ENCODE measurements at regions not wholly inside any gene's neighbourhood (a gene's known extent, or its start where the extent isn't known, plus 50 kb on each side); places are given as distances from the start of the nearest gene placed in this dataset.

DNA sequence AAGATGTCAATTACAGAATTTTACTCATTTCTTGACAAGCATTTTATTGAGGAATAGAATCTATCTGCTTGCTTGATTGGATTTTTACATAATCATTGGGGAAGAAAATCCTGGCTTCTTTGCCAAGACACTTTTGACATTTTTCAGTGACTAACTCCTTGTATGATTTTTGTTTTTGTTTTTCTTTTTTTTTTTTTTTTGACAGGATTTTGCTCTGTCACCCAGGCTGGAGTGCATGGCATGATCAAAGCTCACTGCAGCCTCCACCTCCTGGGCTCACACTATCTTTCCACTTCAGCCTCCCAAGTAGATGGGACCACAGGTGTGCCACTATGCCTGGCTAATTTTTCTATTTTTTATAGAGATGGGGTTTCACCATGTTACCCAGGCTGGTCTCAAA, 672.3 kb upstream of the RGMB start:
- TF ChIP-seq POLR2AphosphoS5 (IDR thresholded peaks at IDR 0.05) (no peak), CTCF (IDR thresholded peaks at IDR 0.05) (no peak), POLR2A (IDR thresholded peaks at IDR 0.05; ENCODE audit: low read depth) (no peak), EP300 (IDR thresholded peaks at IDR 0.05) (no peak)
